ENCODE measurements at regions not wholly inside any gene's neighbourhood (a gene's known extent, or its start where the extent isn't known, plus 50 kb on each side); places are given as distances from the start of the nearest gene placed in this dataset.
"Not testable (repeated sequence)": the region's sequence is repeated elsewhere in the genome, so short reads cannot be mapped to it uniquely, and the experiment has no call there.

- H3K27ac ChIP-seq, H4K20me1 ChIP-seq, H3K4me2 ChIP-seq, H3K9ac ChIP-seq, H3K4me3 ChIP-seq, H3K27me3 ChIP-seq, H3K4me1 ChIP-seq, H3K36me3 ChIP-seq: not testable (repeated sequence)
- peaks cover 0 to 14% (median 6%) of the 10 kb centered on the region in 11 experiments; a peak in 9 of 22 replicates for H3K9me3 ChIP-seq (replicated peaks in 1 of 11)
Observed at GRCh38 chr1:214095896-214096295, 108.1 kb downstream of the PROX1 start.

GRCh38 chr1:214101246-214101645, 113.5 kb downstream of the PROX1 start:
- peaks cover 0 to 7% (median 0%) of the 10 kb centered on the region in 10 experiments; a peak in 3 of 20 replicates for H3K4me1 ChIP-seq
- no peak overlapping the region for H3K4me2 ChIP-seq
- TF ChIP-seq Cebpa-rat (IDR thresholded peaks at IDR 0.05): no peak
- no peaks in the 10 kb centered on the region for H4K20me1 ChIP-seq
- H3K9me3 ChIP-seq (replicated peaks in 1 of 11): peaks cover 0 to 12% (median 8%) of the 10 kb centered on the region in 11 experiments; a peak in 10 of 22 replicates
- no peak overlapping the region for H3K4me3 ChIP-seq
- no peak overlapping the region for H3K9ac ChIP-seq
- H3K27me3 ChIP-seq: no peaks in the 10 kb centered on the region
- no peaks in the 10 kb centered on the region for H3K36me3 ChIP-seq
- no peak overlapping the region for H3K27ac ChIP-seq

GRCh38 chr1:214101828-214102227, 114.1 kb downstream of the PROX1 start:
- H3K4me3 ChIP-seq: no peak overlapping the region
- no peaks in the 10 kb centered on the region for H3K27me3 ChIP-seq
- no peak for TF ChIP-seq Cebpa-rat (IDR thresholded peaks at IDR 0.05)
- H3K27ac ChIP-seq: no peak overlapping the region
- H3K4me2 ChIP-seq: no peak overlapping the region
- no peaks in the 10 kb centered on the region for H4K20me1 ChIP-seq
- H3K36me3 ChIP-seq: no peaks in the 10 kb centered on the region
- peaks cover 0 to 7% (median 0%) of the 10 kb centered on the region in 10 experiments; a peak in 3 of 20 replicates for H3K4me1 ChIP-seq
- H3K9me3 ChIP-seq (replicated peaks in 1 of 11): peaks cover 0 to 12% (median 8%) of the 10 kb centered on the region in 11 experiments; a peak in 10 of 22 replicates
- no peak overlapping the region for H3K9ac ChIP-seq

GRCh38 chr1:214102907-214103306, 115.1 kb downstream of the PROX1 start:
- Histone ChIP-seq H3K9ac (no peak overlapping the region), H4K20me1 (no peaks in the 10 kb centered on the region), H3K36me3 (no peaks in the 10 kb centered on the region), H3K4me3 (no peak overlapping the region), H3K4me2 (0 out of 22 replicates have a peak overlapping the region, but pooled peaks of 1 of the 11 experiments have one; percentile 14), H3K27ac (no peak overlapping the region), H3K27me3 (no peaks in the 10 kb centered on the region), H3K4me1 (peaks cover 0 to 7% (median 0%) of the 10 kb centered on the region in 10 experiments; a peak in 3 of 20 replicates), H3K9me3 (replicated peaks in 1 of 11) (peaks cover 0 to 12% (median 8%) of the 10 kb centered on the region in 11 experiments; a peak in 10 of 22 replicates)
- TF ChIP-seq Cebpa-rat (IDR thresholded peaks at IDR 0.05): no peak

- Histone ChIP-seq H3K27me3 (no peaks in the 10 kb centered on the region), H3K27ac (no peak overlapping the region), H3K36me3 (no peaks in the 10 kb centered on the region), H3K4me3 (no peak overlapping the region), H4K20me1 (no peaks in the 10 kb centered on the region), H3K4me1 (peaks cover 0 to 7% (median 0%) of the 10 kb centered on the region in 10 experiments; a peak in 3 of 20 replicates), H3K9ac (no peak overlapping the region), H3K9me3 (replicated peaks in 1 of 11) (peaks cover 0 to 12% (median 8%) of the 10 kb centered on the region in 11 experiments; a peak in 10 of 22 replicates), H3K4me2 (no peak overlapping the region)
- no peak for TF ChIP-seq Cebpa-rat (IDR thresholded peaks at IDR 0.05)
Observed at GRCh38 chr1:214103778-214104177, 116.0 kb downstream of the PROX1 start.

- no peaks in the 10 kb centered on the region for H3K36me3 ChIP-seq
- H4K20me1 ChIP-seq: no peaks in the 10 kb centered on the region
- H3K9me3 ChIP-seq (replicated peaks in 1 of 11): peaks cover 0 to 12% (median 8%) of the 10 kb centered on the region in 11 experiments; a peak in 10 of 22 replicates
- no peak overlapping the region for H3K4me3 ChIP-seq
- no peak overlapping the region for H3K4me2 ChIP-seq
- H3K9ac ChIP-seq: no peak overlapping the region
- H3K4me1 ChIP-seq: peaks cover 0 to 7% (median 0%) of the 10 kb centered on the region in 10 experiments; a peak in 3 of 20 replicates
- H3K27me3 ChIP-seq: no peaks in the 10 kb centered on the region
- no peak overlapping the region for H3K27ac ChIP-seq
- no peak for TF ChIP-seq Cebpa-rat (IDR thresholded peaks at IDR 0.05)
Observed at GRCh38 chr1:214106375-214106774, 118.6 kb downstream of the PROX1 start.

GRCh38 chr1:214107322-214108096, 119.7 kb downstream of the PROX1 start:
- Histone ChIP-seq H3K9me3 (replicated peaks in 1 of 11) (peaks cover 0 to 12% (median 8%) of the 10 kb centered on the region in 11 experiments; a peak in 10 of 22 replicates), H3K4me1 (peaks cover 0 to 7% (median 0%) of the 10 kb centered on the region in 10 experiments; a peak in 3 of 20 replicates), H4K20me1 (no peaks in the 10 kb centered on the region), H3K27me3 (no peaks in the 10 kb centered on the region), H3K4me3 (no peak overlapping the region), H3K4me2 (no peak overlapping the region), H3K27ac (no peak overlapping the region), H3K9ac (no peak overlapping the region), H3K36me3 (no peaks in the 10 kb centered on the region)
- TF ChIP-seq Cebpa-rat (IDR thresholded peaks at IDR 0.05): no peak

- Histone ChIP-seq H3K4me2 (no peak overlapping the region), H3K4me1 (peaks cover 0 to 3% (median 0%) of the 10 kb centered on the region in 10 experiments; a peak in 3 of 20 replicates), H3K4me3 (no peak overlapping the region), H3K9ac (no peak overlapping the region), H3K9me3 (replicated peaks in 1 of 11) (peaks cover 0 to 11% (median 8%) of the 10 kb centered on the region in 11 experiments; a peak in 10 of 22 replicates), H4K20me1 (no peaks in the 10 kb centered on the region), H3K27me3 (no peaks in the 10 kb centered on the region), H3K27ac (no peak overlapping the region), H3K36me3 (no peaks in the 10 kb centered on the region)
- TF ChIP-seq Cebpa-rat (IDR thresholded peaks at IDR 0.05): no peak
Observed at GRCh38 chr1:214108097-214108446, 120.3 kb downstream of the PROX1 start.

- no peaks in the 10 kb centered on the region for H3K36me3 ChIP-seq
- no peak overlapping the region for H3K4me3 ChIP-seq
- no peak overlapping the region for H3K9ac ChIP-seq
- peaks cover 0 to 7% (median 3%) of the 10 kb centered on the region in 11 experiments; a peak in 13 of 22 replicates for H3K9me3 ChIP-seq (replicated peaks in 1 of 11)
- no peak for TF ChIP-seq Cebpa-rat (IDR thresholded peaks at IDR 0.05)
- no peaks in the 10 kb centered on the region for H3K4me1 ChIP-seq
- H3K27ac ChIP-seq: no peak overlapping the region
- H3K4me2 ChIP-seq: no peak overlapping the region
- H3K27me3 ChIP-seq: no peaks in the 10 kb centered on the region
- no peaks in the 10 kb centered on the region for H4K20me1 ChIP-seq
Observed at GRCh38 chr1:214111796-214112195, 124.0 kb downstream of the PROX1 start.
